ENCODE measurements at regions not wholly inside any gene's neighbourhood (a gene's known extent, or its start where the extent isn't known, plus 50 kb on each side); places are given as distances from the start of the nearest gene placed in this dataset.

DNA sequence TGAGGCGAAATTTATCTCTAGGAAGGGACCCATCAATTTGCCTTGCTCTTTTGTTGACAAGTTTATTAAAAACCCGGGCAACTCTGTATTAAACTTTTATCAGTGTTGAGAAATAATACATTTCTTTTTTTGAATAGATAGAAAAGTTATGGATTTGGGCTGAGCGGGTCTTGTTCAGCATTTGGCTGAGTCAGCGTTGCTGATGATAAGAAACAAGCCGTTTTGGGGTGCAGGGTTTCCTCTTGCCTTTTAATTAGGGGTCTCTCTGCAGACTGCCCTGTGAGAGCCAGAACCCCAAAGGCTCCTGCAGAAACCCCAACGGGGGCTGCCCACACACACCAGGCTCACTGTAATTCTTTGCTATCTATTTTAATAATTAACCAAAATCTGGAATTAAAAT is 82.1 kb upstream of the SLCO4A1 start:
- DNase-seq (ENCODE audit: low spot score in 2 of 2) = no peak
- FAIRE-seq = no peak

DNA sequence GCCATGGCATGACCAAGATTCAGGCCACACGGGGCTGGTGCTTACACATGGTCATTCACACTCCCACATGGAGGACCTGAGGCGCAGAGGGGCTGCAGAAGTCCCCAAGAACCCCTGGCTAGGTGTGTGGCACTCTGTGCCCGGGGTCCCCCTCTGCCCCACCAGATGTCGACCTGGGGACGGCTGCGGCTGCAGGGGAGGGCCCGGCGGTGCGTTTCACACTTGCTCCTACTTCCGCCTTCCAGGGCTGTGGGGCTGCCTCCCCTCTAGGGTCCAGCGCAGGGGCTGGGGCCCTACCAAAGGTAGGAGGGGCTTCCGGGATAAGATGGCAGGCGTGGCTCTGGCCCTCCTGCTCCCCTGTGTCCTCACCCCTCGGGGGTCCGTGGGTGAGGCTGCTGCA is 81.1 kb upstream of the SLCO4A1 start:
- DNase-seq (ENCODE audit: low spot score in 2 of 2) = no peak

DNA sequence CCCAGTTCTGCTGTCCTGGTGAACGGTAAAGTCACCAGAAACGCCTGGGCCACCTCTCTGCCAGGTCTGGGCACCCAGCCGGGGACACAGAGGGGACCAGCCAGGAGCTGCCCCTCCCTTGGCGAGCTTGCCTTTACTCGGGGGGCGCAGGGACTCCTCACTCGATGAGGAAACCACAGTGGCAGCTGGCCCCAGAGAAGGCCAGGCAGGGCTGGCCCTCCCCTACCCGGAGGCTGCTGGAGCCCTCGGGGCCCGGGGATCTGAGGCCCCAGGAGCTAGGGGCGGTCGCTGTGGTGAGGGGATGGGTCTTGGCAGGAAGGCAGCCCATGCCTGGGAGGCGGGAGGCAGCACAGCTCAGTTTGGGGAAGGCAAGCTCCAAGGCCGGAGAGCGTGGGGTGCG is 80.4 kb upstream of the SLCO4A1 start:
- no peak for DNase-seq (ENCODE audit: low spot score in 2 of 2)
- no peak for FAIRE-seq

More for the DNA sequence above, 81.1 kb upstream of the SLCO4A1 start:
- FAIRE-seq = no peak

DNA sequence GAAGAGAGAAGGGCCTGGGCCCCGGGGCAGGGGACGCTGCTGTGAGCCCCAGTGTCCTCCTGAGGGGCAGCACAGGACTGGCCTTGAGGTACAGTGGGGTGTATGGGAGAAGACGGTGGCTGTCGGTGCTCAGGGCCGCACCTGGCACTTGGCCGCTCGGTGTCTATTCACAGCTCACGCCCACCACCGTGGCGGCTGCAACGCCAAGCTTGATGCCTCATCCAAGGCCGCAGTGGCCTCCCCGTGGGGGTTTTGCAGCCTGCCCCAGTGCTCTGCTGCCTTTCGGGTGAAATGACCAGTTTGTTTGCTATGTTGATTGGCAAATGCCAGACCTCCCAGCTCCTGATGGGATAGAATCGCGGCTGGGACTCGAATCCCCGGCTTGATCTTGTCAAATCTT is 79.5 kb upstream of the SLCO4A1 start:
- DNase-seq (ENCODE audit: low spot score in 2 of 2) = no peak
- no peak for FAIRE-seq

DNA sequence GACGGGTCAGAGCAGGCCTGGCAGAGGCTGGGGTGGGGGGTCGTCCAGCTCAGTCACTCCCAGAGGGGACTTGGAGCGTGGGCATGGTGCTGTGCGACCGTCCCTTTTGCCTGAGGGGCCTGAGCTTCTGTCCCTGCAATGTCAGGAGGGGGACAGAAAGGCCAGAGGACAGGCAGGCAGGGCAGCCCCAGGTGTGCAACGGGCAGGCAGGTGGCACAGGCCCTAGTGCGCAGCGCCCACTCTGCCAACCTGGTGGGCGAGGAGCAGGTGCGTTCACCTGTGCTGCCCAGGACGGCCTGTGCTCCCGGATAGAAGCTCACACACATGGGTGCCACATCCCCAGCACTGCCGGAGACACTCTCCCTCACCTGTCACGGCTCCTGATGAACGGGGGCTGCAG is 78.7 kb upstream of the SLCO4A1 start:
- no peak for DNase-seq (ENCODE audit: low spot score in 2 of 2)
- FAIRE-seq = no peak

DNA sequence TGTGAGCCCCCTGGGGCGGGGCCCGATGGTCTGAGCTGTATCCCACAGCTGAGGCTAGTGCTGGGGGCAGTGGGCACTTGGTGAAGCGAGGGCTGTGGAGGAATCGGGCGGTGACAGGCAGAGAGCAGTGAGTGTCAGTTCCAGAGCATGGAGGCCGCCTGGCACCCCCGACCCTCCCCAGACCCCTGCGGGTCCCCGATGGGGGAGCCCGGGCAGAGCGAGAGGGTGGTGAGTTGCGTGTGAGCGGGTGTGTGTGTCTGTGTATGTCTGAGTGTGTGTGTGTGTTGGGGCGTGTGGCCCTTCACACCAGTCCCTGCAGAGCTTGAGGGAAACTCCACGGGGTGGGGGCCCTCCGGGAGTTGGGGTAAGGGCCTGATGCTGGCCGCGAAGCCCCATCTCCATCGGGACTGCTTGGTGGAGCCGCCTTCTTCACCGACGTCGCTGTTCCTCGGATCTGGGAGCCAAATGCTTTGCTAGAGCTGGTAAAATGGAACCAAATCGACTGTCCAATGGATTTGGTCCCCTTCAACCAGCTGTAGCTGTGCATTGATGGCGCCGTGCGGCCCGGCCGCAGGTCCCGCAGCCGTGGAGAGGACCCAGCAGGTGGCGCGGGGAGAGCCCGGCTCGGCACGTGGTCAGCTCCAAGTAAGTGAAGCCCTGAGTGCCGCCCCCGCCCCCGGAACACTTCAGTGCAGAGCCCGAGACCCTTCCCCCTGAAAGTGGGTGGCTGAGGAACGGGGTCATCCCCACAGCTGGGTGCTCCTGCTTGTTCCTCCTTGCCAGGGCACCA is 77.7 kb upstream of the SLCO4A1 start:
- FAIRE-seq (no peak), DNase-seq (ENCODE audit: low spot score in 2 of 2) (no peak)

DNA sequence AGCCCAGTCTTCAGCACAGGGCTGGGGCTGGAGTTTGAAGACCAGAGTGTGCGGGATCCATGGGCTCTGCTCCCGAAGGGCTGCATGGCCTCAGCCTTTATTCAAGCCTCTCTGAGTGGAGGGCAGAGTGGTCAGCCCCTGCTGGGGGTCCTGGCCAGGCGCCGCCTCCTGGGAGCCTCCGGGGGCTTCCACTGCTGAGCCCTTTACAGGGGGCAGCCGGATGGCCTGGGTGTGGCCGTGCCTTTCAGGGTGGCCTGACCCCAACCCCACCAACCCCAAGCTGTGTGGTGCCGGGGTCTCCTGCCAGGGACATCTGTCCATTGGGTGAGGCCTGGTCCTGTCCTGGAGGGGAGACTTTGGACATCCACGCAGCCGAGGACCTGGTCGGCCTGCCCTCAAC is 76.0 kb upstream of the SLCO4A1 start:
- FAIRE-seq (no peak), DNase-seq (ENCODE audit: low spot score in 2 of 2) (no peak)

DNA sequence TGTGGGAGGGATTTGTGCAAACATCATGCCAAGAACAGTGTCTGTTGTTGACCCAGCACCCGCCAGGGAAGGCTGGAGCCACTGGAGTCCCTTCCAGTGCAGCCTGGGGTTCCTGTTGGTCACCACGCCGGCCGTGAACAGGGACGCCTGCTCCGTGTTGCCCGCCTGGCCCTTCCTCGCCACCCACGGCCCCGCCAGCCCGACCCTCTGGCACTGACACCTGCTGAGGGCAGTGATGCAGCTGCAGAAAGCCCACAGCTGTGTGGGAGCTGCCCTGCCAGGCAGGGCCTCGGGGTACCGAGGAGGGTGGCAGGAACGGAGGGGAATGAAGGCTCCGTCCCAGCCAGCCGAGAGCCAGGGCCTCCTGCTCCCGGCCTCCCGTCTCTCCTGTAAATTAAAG is 75.5 kb upstream of the SLCO4A1 start:
- no peak for DNase-seq (ENCODE audit: low spot score in 2 of 2)
- no peak for FAIRE-seq

DNA sequence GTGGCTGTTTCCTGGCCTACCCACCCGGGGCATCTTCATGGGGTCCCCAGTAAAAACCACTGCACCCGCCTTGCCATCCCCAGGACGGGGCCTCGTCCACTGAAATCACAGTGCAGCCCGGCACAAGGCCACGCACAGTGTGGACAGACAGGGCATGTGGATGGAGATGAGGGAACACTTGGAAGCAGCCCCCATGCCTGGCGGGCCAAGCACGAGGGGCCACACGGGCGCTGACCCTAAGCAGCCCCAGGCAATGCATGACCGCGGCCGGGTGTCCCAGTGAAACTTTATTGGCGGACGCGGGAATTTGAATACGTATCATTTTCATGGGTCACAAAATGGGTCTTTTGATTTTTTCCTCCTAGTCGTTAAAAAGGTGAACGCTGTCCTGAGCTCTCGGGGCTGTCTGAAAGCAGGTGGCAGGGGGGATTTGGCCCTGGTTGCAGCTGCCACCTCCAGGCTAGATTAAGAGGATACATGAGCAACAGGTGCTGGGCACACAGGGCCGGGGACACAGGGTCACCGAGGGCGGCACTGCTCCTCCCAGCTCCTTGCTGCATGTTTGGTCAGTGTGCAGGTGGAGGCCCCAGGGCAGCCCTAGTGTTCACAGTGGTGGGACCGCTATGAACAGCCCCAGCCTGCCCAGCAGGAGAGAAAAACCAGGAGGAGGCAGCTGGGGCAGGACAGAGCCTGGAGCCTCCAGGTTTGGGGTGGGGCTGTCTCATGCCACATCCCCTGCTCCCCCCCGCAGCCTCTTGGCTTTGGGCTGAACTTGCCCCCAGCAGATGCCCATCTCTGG is 74.9 kb upstream of the SLCO4A1 start:
- no peak for DNase-seq (ENCODE audit: low spot score in 2 of 2)
- FAIRE-seq = no peak

DNA sequence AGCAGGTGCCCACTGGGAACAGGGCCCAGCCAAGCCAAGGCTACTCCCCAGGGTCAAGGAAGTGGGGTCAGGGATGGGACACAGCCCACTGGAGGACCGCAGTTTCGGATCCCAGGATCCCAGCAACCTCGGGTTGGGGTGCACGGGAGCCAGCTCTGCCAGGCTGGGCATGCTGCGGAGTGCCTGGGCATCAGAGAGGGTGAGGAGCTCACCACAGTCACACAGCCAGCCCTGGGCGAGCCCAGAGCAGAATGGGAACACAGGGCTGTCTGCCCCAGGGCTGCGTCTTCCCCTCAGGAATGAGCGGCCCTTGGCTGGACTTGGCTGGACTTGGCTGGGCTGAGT is 74.3 kb upstream of the SLCO4A1 start:
- no peak for FAIRE-seq
- DNase-seq (ENCODE audit: low spot score in 2 of 2) = no peak

DNA sequence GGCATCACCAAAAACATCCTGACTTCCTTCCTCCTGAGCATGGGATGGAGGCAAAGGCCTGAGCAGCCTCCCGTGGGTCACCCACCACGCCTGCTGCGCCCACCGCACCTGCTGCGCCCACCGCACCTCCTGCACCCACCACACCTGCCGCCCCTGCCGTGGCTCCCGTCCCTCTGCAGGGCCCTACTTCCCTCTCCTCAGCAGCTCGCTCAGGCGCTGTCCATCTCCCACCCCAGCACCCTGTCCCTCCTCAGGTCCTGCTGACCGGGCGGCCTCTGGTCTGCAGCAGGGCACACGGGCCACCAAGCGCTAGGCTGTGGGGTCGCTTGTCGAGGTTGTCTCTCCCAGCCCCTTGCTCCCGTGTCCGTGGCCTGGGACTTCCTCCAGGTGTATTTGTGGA is 72.7 kb upstream of the SLCO4A1 start:
- no peak for DNase-seq (ENCODE audit: low spot score in 2 of 2)

DNA sequence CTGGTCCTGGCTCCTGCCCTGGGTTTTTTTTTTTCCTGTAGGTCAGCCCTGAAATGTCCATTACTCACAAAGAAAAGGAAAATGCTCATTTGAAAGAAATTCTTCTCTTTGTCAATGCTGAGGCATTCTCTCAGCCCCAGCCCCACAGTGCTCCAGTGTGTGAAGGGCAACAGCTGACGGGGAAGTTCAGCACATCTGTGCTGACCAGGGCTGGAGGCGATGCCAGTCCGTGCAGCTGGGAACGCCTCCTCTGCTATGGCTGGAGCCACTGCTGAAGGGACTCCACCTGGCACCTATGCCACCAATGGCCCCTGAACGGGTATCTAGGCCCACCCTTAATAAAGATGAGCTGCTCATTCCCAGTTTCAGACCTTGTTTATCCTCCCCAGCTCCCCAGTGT is 71.9 kb upstream of the SLCO4A1 start:
- DNase-seq (ENCODE audit: low spot score in 2 of 2) (no peak), FAIRE-seq (no peak)

More for the DNA sequence above, 72.7 kb upstream of the SLCO4A1 start:
- no peak for FAIRE-seq

DNA sequence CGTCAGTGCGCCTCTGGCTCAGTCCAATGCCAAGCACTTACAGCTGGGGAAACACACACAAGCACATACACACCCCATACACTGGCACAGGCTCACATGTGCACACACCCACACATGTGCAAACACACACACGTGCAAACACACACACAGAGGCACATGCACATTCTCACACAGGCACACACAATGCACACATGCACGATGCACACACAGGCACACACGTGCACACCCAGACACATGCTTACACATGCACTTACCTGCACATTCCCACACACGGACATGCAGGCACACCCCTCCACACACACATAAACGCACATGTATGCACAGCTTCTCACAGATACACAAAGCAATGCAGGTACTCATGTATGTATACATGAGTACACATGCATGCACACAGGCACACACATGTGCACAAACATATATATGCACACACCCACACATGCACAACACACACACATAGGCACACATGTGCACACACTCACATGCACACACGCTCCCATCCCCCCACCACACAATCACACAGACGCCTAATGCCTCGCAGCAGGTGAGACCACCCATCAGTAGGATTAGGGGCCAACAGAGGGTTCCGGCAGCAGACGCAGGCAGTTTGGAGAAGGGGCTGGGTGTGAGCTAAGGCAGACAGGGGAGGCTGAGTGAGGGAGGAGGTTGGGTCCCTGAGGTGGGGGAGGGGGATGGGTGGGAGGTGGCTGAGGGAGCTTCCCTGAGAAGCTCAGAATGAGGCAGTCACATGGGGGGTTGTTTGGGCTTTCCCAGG is 71.2 kb upstream of the SLCO4A1 start:
- no peak for FAIRE-seq
- no peak for DNase-seq (ENCODE audit: low spot score in 2 of 2)

DNA sequence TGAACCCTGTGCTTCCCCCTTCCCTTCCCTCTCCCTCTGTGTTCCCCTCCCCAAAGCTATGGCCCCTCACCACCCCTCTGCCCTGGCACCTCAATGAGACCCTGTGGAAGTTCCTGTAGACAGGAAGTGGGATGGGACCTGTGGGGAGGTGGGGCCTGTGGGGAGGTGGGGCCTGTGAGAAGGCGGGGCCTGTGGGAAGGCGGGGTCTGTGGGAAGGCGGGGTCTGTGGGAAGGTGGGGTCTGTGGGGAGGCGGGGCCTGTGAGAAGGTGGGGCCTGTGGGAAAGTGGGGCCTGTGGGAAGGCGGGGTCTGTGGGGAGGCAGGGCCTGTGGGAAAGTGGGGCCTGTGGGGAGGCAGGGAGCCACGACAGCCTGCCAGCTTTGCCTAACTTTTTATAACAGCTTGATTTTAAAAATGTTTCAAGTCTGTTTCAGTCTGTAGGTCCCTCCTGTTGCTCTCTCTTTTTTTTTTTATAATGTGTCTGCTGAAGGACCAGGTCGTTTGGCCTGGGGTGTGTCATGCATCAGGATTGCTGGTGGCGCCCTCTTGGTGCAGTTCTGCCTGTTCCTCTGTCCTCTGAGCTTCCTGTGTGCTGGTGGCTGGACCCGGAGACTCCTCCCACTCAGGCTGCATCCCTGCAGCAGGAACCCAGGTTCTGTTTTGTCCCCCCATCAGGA is 70.5 kb upstream of the SLCO4A1 start:
- DNase-seq (ENCODE audit: low spot score in 2 of 2) (no peak), FAIRE-seq (no peak)

DNA sequence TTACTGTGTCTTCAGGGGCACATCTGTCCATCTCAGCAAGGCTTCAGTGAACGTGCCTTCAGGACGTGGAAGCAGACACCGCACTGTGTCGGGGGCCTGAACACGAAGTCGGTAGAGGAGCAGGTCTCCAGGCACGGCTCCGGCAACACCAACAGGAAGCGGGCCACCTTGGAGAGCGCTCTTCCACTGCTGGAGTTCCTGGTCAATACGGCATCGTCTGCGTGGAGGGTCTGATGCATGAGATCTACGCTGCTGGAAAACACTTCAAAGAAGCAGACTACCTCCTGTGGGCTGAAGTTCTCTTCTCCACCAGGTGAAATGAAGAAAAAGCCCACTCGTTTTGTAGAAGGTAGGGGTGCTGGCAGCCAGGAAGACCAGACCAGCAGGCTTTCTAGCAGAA is 69.3 kb upstream of the SLCO4A1 start:
- FAIRE-seq = no peak
- no peak for DNase-seq (ENCODE audit: low spot score in 2 of 2)

DNA sequence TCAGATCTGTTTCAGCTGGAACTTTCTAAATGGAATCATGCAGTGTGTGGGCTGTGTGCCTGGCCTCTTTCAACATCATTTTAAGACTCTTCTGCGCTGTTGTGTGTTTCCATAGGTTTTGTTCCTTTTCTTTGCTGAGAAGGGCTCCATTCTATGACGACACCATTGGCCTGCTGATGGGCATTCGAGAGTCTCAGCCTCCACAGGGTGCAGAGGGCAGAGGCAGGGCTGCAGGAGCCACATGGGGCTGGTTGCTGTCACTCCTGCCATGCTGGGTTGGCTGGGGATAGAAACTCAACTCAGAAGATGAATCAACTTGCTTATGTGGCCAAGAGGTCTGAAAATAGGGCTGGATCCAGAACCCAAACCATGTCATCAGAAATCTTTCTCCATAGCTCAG is 68.5 kb upstream of the SLCO4A1 start:
- FAIRE-seq = no peak
- DNase-seq (ENCODE audit: low spot score in 2 of 2) = no peak

DNA sequence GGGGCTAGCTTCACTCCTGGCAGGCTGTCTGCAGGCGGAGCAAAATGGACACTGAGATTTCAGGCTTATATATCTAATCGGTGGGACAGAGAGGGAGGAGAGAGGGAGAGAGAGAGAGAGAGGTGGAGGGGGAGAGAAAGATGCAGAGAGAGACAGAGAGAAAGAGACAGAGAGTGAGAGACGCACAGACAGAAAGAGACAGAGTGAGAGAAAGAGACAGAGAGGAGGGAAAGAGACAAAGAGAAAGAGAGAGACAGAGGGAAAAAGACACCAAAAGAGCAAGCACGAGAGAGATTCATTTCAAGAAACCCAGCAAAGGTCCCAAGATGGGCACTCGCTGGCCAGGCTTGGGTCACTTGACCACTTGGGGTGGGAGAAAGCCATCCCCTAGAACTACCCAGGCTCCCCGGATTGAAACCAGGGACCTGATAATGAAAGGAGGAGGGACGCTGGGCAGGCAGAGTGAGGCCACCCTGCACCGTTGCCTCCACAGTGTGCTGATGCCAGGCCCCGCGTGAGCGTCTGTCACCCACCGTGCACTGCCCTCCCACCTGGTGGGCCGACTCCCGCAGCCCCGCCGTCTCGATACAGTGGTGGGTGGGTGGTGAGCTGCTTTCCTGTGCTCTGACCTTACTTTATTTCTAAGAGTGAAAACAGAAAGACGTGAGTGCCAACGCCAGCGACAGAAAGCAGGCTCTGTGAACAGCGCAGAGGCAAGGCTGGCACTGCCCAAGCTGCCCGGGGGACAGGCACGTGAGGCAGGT is 67.9 kb upstream of the SLCO4A1 start:
- FAIRE-seq = no peak
- DNase-seq (ENCODE audit: low spot score in 2 of 2) = no peak

DNA sequence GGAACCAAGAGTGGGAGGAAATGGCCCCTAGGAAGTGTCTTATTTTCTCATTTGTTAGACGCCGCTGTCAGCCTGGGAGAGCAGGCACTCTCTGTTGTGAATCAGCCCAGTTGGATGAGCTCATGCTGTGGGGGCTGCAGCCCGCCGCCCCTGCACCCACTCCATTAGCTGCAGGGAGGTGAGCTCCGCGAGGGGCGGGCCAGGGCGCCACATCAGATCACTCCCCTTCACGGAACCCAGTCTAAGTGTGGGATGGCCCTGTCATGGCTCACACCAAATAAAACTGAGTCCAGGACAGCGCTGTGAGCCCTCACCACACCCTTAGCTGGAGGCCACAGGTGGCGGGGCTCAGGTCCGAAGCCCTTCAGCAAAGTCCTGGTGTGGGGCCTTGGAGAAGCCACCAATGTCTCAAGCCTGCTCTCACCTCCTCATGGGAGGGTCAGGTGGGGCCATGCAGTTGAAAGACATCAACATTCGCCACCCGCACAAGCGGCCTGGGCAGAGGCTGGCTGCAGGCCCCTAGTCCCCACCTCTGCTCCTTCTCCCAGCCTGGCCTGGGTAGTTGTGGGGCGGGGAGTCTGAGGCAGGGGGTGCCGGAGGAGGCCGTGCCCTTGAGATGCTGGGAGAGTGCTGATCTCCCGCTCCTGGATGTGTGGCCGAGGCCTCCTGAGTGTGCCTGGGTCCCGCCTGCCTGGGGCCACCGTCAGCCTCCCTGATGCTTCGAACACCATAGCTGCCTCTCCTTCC is 66.2 kb upstream of the SLCO4A1 start:
- FAIRE-seq (no peak), DNase-seq (ENCODE audit: low spot score in 2 of 2) (no peak)

DNA sequence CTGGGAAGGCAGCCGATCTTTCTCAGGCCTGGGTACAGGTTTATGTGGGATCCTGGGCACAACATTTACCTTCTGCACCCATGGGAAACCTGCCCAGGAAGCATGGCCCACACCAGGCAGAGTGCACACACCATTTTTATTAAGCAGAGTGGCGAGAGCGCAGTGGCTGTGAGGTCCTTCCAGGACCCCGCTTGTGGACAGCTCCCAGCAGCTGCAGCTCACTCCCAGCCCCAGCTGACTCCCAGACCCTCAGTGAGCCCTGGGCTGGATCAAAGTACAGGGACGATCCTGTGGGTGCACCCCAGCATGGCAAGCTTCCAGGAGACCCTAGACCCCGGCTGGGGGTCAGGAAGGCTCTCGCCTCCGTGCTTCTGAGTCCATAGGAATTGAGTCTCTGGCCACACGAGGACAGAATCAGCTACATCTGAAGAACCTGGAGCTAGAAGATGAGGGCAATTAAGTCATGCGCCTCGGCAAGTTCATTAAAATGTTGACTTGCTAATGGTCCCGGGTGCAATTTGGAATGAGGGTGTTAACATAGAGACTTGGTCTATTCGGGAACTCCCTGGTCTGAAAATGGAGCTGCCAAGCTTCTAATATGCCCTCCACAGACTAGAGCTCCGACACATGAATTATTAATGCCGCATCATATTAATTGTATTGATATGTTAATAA is 65.4 kb upstream of the SLCO4A1 start:
- FAIRE-seq (no peak), DNase-seq (ENCODE audit: low spot score in 2 of 2) (no peak)
